ENCODE measurements at regions not wholly inside any gene's neighbourhood (a gene's known extent, or its start where the extent isn't known, plus 50 kb on each side); places are given as distances from the start of the nearest gene placed in this dataset.
"Not testable (repeated sequence)": the region's sequence is repeated elsewhere in the genome, so short reads cannot be mapped to it uniquely, and the experiment has no call there.

- Histone ChIP-seq H3K4me3 (ENCODE audit: low read depth, low read length) (no peak overlapping the region), H3K27ac (ENCODE audit: low read depth, low read length) (no peak overlapping the region), H3K4me1 (ENCODE audit: control insufficient read depth, insufficient read depth, low read length) (peaks cover 3% of the 10 kb centered on the region), H3K9me3 (ENCODE audit: control insufficient read depth, insufficient read depth, low read length) (no peaks in the 10 kb centered on the region), H3K27me3 (ENCODE audit: control insufficient read depth, insufficient read depth, low read length) (no peaks in the 10 kb centered on the region), H3K36me3 (ENCODE audit: control insufficient read depth, insufficient read depth, low read length) (no peaks in the 10 kb centered on the region)
- peak in 1 of 6 donors; percentile 78 for DNase-seq (ENCODE audit: low read depth in 4 of 6, low spot score in 6 of 6)
- 94% methylated on average over 8 of the region's 9 CpGs for WGBS (ENCODE audit: insufficient coverage)
Observed at GRCh38 chr1:14424325-14425002, 174.0 kb upstream of the KAZN start.

- DNase-seq (ENCODE audit: low read depth in 4 of 6, low spot score in 6 of 6): no peak
- no peaks in the 10 kb centered on the region for H3K9me3 ChIP-seq (ENCODE audit: control insufficient read depth, insufficient read depth, low read length)
- no peak overlapping the region for H3K4me3 ChIP-seq (ENCODE audit: low read depth, low read length)
- H3K4me1 ChIP-seq (ENCODE audit: control insufficient read depth, insufficient read depth, low read length): peaks cover 3% of the 10 kb centered on the region
- H3K27me3 ChIP-seq (ENCODE audit: control insufficient read depth, insufficient read depth, low read length): no peaks in the 10 kb centered on the region
- no peak overlapping the region for H3K27ac ChIP-seq (ENCODE audit: low read depth, low read length)
- H3K36me3 ChIP-seq (ENCODE audit: control insufficient read depth, insufficient read depth, low read length): no peaks in the 10 kb centered on the region
- no CpG with 5 or more reads among the region's 2 CpGs for WGBS (ENCODE audit: insufficient coverage)
Observed at GRCh38 chr1:14426854-14427253, 171.6 kb upstream of the KAZN start.

- Histone ChIP-seq H3K4me1 (ENCODE audit: control insufficient read depth, insufficient read depth, low read length) (no peaks in the 10 kb centered on the region), H3K4me3 (ENCODE audit: low read depth, low read length) (no peak overlapping the region), H3K9me3 (ENCODE audit: control insufficient read depth, insufficient read depth, low read length) (no peaks in the 10 kb centered on the region), H3K27ac (ENCODE audit: low read depth, low read length) (no peak overlapping the region), H3K36me3 (ENCODE audit: control insufficient read depth, insufficient read depth, low read length) (no peaks in the 10 kb centered on the region), H3K27me3 (ENCODE audit: control insufficient read depth, insufficient read depth, low read length) (no peaks in the 10 kb centered on the region)
- WGBS (ENCODE audit: insufficient coverage): 96% methylated on average over 4 of the region's 9 CpGs
- no peak for DNase-seq (ENCODE audit: low read depth in 4 of 6, low spot score in 6 of 6)
Observed at GRCh38 chr1:14429577-14429976, 168.9 kb upstream of the KAZN start.

- H3K9me3 ChIP-seq (ENCODE audit: control insufficient read depth, insufficient read depth, low read length); H3K4me1 ChIP-seq (ENCODE audit: control insufficient read depth, insufficient read depth, low read length); H3K36me3 ChIP-seq (ENCODE audit: control insufficient read depth, insufficient read depth, low read length); H3K27me3 ChIP-seq (ENCODE audit: control insufficient read depth, insufficient read depth, low read length); H3K4me3 ChIP-seq (ENCODE audit: low read depth, low read length); H3K27ac ChIP-seq (ENCODE audit: low read depth, low read length); DNase-seq (ENCODE audit: low read depth in 4 of 6, low spot score in 6 of 6): not testable (repeated sequence)
- WGBS (ENCODE audit: insufficient coverage): 100% methylated on average over 1 of the region's 3 CpGs
Observed at GRCh38 chr1:14432728-14433127, 165.8 kb upstream of the KAZN start.

DNA sequence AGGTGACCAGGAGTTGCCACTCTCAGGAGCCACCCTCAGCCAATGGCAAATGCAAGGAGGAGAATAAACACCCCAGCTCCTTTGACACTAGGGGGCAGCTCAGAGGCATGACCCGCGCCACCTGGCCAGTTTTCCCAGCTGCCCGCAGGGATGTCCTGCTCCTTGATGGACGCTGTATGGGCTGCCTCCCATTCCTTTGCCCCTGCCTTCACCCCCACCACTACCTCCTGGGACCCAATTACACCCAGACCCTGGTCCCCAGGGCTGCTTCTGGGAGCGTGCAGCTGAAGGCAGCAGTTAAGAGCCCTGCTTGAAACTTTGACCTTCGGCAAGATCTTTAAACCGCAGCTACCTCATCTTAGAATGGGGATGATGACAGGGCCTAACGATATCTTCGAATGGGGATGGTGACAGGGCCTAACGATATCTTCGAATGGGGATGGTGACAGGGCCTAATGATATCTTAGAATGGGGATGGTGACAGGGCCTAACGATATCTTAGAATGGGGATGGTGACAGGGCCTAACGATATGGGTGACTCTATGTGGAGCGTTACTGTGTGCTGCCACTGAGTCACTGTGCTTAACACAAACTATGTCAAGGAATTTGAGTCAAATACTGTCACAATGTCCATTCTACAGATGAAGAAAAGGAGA, 163.0 kb upstream of the KAZN start:
- Histone ChIP-seq H3K9me3 (ENCODE audit: control insufficient read depth, insufficient read depth, low read length) (no peaks in the 10 kb centered on the region), H3K27me3 (ENCODE audit: control insufficient read depth, insufficient read depth, low read length) (no peaks in the 10 kb centered on the region), H3K4me3 (ENCODE audit: low read depth, low read length) (no peak overlapping the region), H3K36me3 (ENCODE audit: control insufficient read depth, insufficient read depth, low read length) (no peaks in the 10 kb centered on the region), H3K27ac (ENCODE audit: low read depth, low read length) (no peak overlapping the region), H3K4me1 (ENCODE audit: control insufficient read depth, insufficient read depth, low read length) (peaks cover 6% of the 10 kb centered on the region)
- DNase-seq (ENCODE audit: low read depth in 4 of 6, low spot score in 6 of 6): no peak
- 89% methylated on average over 12 of the region's 14 CpGs for WGBS (ENCODE audit: insufficient coverage)

DNA sequence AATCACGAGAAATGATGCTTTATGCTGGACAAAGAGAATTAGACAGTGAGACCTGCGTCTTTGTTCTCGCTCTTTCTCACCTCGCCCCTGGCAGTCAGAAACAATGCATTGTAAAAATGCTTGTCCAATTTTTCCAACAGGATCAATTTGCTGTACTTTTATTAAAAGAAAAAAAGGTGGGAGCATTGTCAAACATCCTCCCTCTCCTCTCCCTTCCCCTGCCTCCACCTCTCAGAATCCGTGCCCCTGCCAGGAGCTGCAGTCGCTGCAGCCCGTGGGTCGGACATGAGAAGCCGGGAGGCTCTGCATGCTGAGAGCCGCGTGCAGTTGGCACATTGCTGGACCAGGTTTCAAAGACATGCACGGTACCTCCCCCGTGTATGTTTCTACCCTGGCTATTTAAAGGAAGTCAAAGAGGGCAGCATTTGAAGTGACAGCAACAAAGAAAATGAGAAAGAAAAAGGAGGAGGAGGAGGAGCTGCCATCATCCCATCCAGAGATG, 161.0 kb upstream of the KAZN start:
- peaks cover 6% of the 10 kb centered on the region for H3K4me1 ChIP-seq (ENCODE audit: control insufficient read depth, insufficient read depth, low read length)
- no peaks in the 10 kb centered on the region for H3K9me3 ChIP-seq (ENCODE audit: control insufficient read depth, insufficient read depth, low read length)
- no peaks in the 10 kb centered on the region for H3K36me3 ChIP-seq (ENCODE audit: control insufficient read depth, insufficient read depth, low read length)
- no peak overlapping the region for H3K27ac ChIP-seq (ENCODE audit: low read depth, low read length)
- H3K4me3 ChIP-seq (ENCODE audit: low read depth, low read length): no peak overlapping the region
- peak in 2 of 6 donors; percentile 39 to 67 for DNase-seq (ENCODE audit: low read depth in 4 of 6, low spot score in 6 of 6)
- no peaks in the 10 kb centered on the region for H3K27me3 ChIP-seq (ENCODE audit: control insufficient read depth, insufficient read depth, low read length)
- WGBS (ENCODE audit: insufficient coverage): 30% methylated on average over 9 of the region's 13 CpGs

- H3K4me3 ChIP-seq (ENCODE audit: low read depth, low read length): no peak overlapping the region
- WGBS (ENCODE audit: insufficient coverage): 96% methylated on average over 5 of the region's 6 CpGs
- H3K27ac ChIP-seq (ENCODE audit: low read depth, low read length): no peak overlapping the region
- H3K9me3 ChIP-seq (ENCODE audit: control insufficient read depth, insufficient read depth, low read length): no peaks in the 10 kb centered on the region
- peaks cover 6% of the 10 kb centered on the region for H3K4me1 ChIP-seq (ENCODE audit: control insufficient read depth, insufficient read depth, low read length)
- no peaks in the 10 kb centered on the region for H3K27me3 ChIP-seq (ENCODE audit: control insufficient read depth, insufficient read depth, low read length)
- H3K36me3 ChIP-seq (ENCODE audit: control insufficient read depth, insufficient read depth, low read length): no peaks in the 10 kb centered on the region
- DNase-seq (ENCODE audit: low read depth in 4 of 6, low spot score in 6 of 6): no peak
Observed at GRCh38 chr1:14438127-14438769, 160.2 kb upstream of the KAZN start.

DNA sequence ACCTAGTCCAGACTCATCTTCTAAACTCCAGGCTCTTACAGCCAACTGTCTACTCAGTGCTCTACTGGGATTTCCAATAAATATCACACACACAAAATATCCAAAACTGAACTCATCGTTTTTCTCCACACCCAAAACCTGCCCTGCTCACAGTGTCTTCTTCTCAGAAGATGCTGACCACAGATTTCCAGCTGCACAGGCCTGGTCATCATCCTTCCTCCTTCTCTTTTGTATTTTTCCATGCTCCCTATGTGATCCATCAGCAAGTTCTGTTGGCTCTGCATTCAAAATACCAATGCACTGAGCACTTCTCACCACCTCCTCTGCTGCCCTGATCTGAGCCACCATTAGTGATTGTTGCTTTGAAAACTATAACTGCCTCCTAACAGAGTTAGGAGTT, 159.5 kb upstream of the KAZN start:
- H3K4me3 ChIP-seq (ENCODE audit: low read depth, low read length): no peak overlapping the region
- WGBS (ENCODE audit: insufficient coverage): 94% methylated on average over 1 of the region's 1 CpG

GRCh38 chr1:14440166-14440565, 158.3 kb upstream of the KAZN start:
- Histone ChIP-seq H3K4me3 (ENCODE audit: low read depth, low read length) (no peak overlapping the region), H3K27me3 (ENCODE audit: control insufficient read depth, insufficient read depth, low read length) (no peaks in the 10 kb centered on the region), H3K4me1 (ENCODE audit: control insufficient read depth, insufficient read depth, low read length) (peaks cover 6% of the 10 kb centered on the region), H3K27ac (ENCODE audit: low read depth, low read length) (no peak overlapping the region), H3K36me3 (ENCODE audit: control insufficient read depth, insufficient read depth, low read length) (no peaks in the 10 kb centered on the region), H3K9me3 (ENCODE audit: control insufficient read depth, insufficient read depth, low read length) (no peaks in the 10 kb centered on the region)
- DNase-seq (ENCODE audit: low read depth in 4 of 6, low spot score in 6 of 6): no peak
- WGBS (ENCODE audit: insufficient coverage): 98% methylated on average over 6 of the region's 9 CpGs

More for the DNA sequence above, 159.5 kb upstream of the KAZN start:
- peaks cover 6% of the 10 kb centered on the region for H3K4me1 ChIP-seq (ENCODE audit: control insufficient read depth, insufficient read depth, low read length)
- no peak overlapping the region for H3K27ac ChIP-seq (ENCODE audit: low read depth, low read length)
- DNase-seq (ENCODE audit: low read depth in 4 of 6, low spot score in 6 of 6): no peak
- H3K27me3 ChIP-seq (ENCODE audit: control insufficient read depth, insufficient read depth, low read length): no peaks in the 10 kb centered on the region
- H3K36me3 ChIP-seq (ENCODE audit: control insufficient read depth, insufficient read depth, low read length): no peaks in the 10 kb centered on the region
- no peaks in the 10 kb centered on the region for H3K9me3 ChIP-seq (ENCODE audit: control insufficient read depth, insufficient read depth, low read length)
